ENCODE measurements at regions not wholly inside any gene's neighbourhood (a gene's known extent, or its start where the extent isn't known, plus 50 kb on each side); places are given as distances from the start of the nearest gene placed in this dataset.

GRCh38 chr3:135453326-135453725 is 512.2 kb upstream of the PPP2R3A start:
- TF ChIP-seq EZH2phosphoT487 (IDR thresholded peaks at IDR 0.05; ENCODE audit: low read depth, severe bottlenecking, unreplicated experiment) = no peak
- no peak for TF ChIP-seq CTCF (IDR thresholded peaks at IDR 0.05; ENCODE audit: poor library complexity)
- WGBS (ENCODE audit: low lambda C conversion rate, missing lambda C conversion rate) = 79% methylated on average over 6 of the region's 6 CpGs

DNA sequence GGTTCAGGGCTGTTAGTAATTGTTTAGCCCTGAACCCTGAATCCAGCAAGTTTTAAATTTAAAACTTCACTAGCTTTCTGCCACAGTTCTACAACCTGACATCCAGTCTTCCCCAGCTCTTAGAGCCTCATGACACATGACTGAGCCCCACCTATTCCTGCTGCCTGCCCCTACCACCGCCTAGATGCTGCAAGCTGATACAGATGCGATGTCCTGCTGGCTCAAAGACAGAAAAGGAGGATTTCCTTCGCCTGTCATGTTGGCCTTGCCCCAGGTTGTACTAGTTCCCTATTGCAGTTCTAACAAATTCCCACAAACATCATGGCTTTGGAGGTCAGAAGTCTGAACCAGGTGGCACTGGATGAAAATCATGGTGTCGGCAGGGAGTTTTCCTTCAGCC is 510.6 kb upstream of the PPP2R3A start:
- TF ChIP-seq EZH2phosphoT487 (IDR thresholded peaks at IDR 0.05; ENCODE audit: low read depth, severe bottlenecking, unreplicated experiment) = no peak
- no peak for TF ChIP-seq EZH2 (IDR thresholded peaks at IDR 0.05; ENCODE audit: borderline replicate concordance)
- no peak for TF ChIP-seq CTCF (IDR thresholded peaks at IDR 0.05; ENCODE audit: poor library complexity)
- Histone ChIP-seq H3K4me1 (ENCODE audit: insufficient read depth) (no peaks in the 10 kb centered on the region), H3K9me3 (ENCODE audit: low read depth) (no peaks in the 10 kb centered on the region), H3K36me3 (replicated peaks; ENCODE audit: insufficient read depth, low read depth) (no peaks in the 10 kb centered on the region), H3K4me3 (no peak overlapping the region), H3K27me3 (peaks cover 12% of the 10 kb centered on the region), H3K9me2 (replicated peaks; ENCODE audit: insufficient read depth) (no peaks in the 10 kb centered on the region), H2AFZ (no peak overlapping the region), H3K4me2 (no peak overlapping the region), H3K79me2 (no peaks in the 10 kb centered on the region), H3K27ac (no peak overlapping the region), H4K20me1 (ENCODE audit: insufficient read depth, poor library complexity, severe bottlenecking) (no peaks in the 10 kb centered on the region)
- 90% methylated on average over 4 of the region's 4 CpGs for WGBS (ENCODE audit: low lambda C conversion rate, missing lambda C conversion rate)
- DNase-seq (ENCODE audit: low spot score) = no peak

More at GRCh38 chr3:135453326-135453725, 512.2 kb upstream of the PPP2R3A start:
- H2AFZ ChIP-seq = no peak overlapping the region
- no peaks in the 10 kb centered on the region for H4K20me1 ChIP-seq (ENCODE audit: insufficient read depth, poor library complexity, severe bottlenecking)
- H3K9me3 ChIP-seq (ENCODE audit: low read depth) = no peaks in the 10 kb centered on the region
- no peak overlapping the region for H3K4me2 ChIP-seq
- no peaks in the 10 kb centered on the region for H3K79me2 ChIP-seq
- DNase-seq (ENCODE audit: low spot score) = no peak
- H3K4me3 ChIP-seq = no peak overlapping the region
- H3K36me3 ChIP-seq (replicated peaks; ENCODE audit: insufficient read depth, low read depth) = no peaks in the 10 kb centered on the region
- no peak overlapping the region for H3K27ac ChIP-seq
- no peaks in the 10 kb centered on the region for H3K4me1 ChIP-seq (ENCODE audit: insufficient read depth)
- H3K9me2 ChIP-seq (replicated peaks; ENCODE audit: insufficient read depth) = no peaks in the 10 kb centered on the region
- peaks cover 12% of the 10 kb centered on the region for H3K27me3 ChIP-seq

DNA sequence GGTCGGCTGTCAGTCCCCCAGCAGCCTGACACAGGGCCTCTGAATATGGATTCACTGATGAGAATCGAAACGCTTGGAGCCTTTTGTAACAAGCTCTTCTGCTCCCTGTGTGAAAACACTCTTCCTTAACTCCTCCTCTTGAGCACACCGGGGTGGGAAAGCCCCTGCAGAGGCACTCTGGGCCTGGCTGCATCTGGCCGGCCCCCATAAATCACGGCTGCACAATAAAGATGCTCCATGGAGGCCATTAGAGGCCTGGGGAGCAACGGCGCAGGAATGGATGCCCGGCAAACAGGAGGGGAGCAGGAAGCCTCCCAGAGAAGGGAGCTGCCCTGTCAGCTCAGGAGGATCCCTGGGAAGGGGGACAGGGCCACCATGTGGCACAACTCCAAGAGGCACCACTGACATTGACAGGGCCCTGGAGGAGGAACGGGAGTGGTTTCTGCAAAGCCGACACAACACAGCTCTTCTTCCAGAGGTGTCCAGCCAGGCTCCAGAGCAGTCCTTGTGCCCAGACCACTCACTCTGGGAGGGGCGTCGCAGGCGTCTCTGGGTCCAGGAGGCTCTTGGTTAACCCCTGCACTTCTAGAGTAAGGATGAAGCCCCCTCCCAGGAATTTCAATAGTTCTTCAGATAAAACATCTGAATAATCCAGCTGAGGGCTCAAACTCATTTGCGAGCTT is 509.3 kb upstream of the PPP2R3A start:
- Histone ChIP-seq H3K4me2 (no peak overlapping the region), H3K4me1 (ENCODE audit: insufficient read depth) (no peaks in the 10 kb centered on the region), H3K36me3 (replicated peaks; ENCODE audit: insufficient read depth, low read depth) (no peaks in the 10 kb centered on the region), H3K27ac (no peak overlapping the region), H3K9me2 (replicated peaks; ENCODE audit: insufficient read depth) (no peaks in the 10 kb centered on the region), H3K4me3 (no peak overlapping the region), H3K9me3 (ENCODE audit: low read depth) (no peaks in the 10 kb centered on the region), H3K79me2 (no peaks in the 10 kb centered on the region), H3K27me3 (peaks cover 12% of the 10 kb centered on the region), H2AFZ (peak overlapping the region; percentile 49), H4K20me1 (ENCODE audit: insufficient read depth, poor library complexity, severe bottlenecking) (no peaks in the 10 kb centered on the region)
- TF ChIP-seq EZH2phosphoT487 (IDR thresholded peaks at IDR 0.05; ENCODE audit: low read depth, severe bottlenecking, unreplicated experiment) (no peak), CTCF (IDR thresholded peaks at IDR 0.05; ENCODE audit: poor library complexity) (peak; percentile 16)
- peak; percentile 35 for DNase-seq (ENCODE audit: low spot score)
- WGBS (ENCODE audit: low lambda C conversion rate, missing lambda C conversion rate) = 23% methylated on average over 15 of the region's 15 CpGs
